ENCODE measurements at regions not wholly inside any gene's neighbourhood (a gene's known extent, or its start where the extent isn't known, plus 50 kb on each side); places are given as distances from the start of the nearest gene placed in this dataset.
A peak's percentile ranks its signal among the peaks of the same experiment; 100 is the strongest.

DNA sequence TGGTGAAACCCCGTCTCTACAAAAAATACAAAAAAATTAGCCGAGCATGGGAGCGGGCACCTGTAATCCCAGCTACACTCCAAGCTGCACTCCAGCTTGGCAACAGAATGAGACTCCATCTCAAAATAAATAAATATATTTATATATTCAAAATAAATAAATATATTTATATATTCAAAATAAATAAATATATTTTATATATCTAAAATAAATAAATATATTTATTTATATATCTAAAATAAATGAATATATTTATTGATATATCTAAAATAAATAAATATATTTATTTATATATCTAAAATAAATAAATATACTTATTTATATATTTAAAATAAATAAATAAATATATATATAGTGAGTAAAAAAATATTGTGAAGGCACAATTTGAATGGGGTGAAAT lies 63.4 kb upstream of the EXOC1L start:
- ChIA-PET POLR2A (no interaction called here), CTCF (no interaction called here)
- Mint-ChIP-seq H3K4me1 (peaks cover 4% of the 10 kb centered on the region), H3K4me3 (no peak overlapping the region), H3K36me3 (ENCODE audit: low read depth) (no peaks in the 10 kb centered on the region), H3K9me3 (ENCODE audit: low read depth) (no peaks in the 10 kb centered on the region), H3K27me3 (no peaks in the 10 kb centered on the region), H3K27ac (no peak overlapping the region)
- no peak for ATAC-seq
- DNase-seq: no peak
- intact Hi-C loops (cut with DNase I, micrococcal nuclease): loop anchor here in 1 of 2 experiments (5.0 kb wide), 1 partner anchor 111 kb away; no protein-coding TSS in a partner anchor

DNA sequence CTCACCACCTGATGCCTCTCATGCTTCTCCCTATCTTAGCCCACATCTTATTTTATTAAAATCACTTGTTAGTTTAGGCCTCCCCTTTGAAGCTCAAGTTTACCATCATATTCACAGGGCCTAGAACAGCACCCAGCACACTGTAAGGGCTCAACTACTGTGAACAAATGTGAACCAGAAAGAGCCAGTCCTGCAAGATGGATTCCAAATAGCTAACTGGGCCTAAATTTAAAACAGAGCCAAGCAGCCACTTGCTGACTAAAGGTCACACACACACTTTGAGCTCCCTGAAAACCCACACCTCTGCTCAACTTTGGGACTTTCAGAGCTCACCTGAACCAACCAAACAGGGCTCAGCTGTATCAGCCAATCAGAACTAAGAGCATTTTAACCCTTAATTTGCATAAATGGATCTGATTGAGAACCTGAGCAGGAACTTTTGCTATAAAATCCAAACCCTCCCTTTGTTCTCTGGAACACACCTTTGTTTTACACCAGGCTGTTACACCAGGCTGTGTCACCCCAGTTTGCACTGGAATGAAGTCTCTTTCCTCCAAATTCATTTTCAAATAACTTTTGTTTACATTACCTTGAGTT lies 62.1 kb upstream of the EXOC1L start:
- ATAC-seq (no peak), DNase-seq (no peak)
- ChIA-PET POLR2A (no interaction called here), CTCF (interaction anchor here (0.9 kb wide), 1 partner anchor 8 kb away, joined by 4 read pairs; no protein-coding TSS in a partner anchor)
- H3K4me3 Mint-ChIP-seq: no peak overlapping the region
- no peak overlapping the region for H3K27ac Mint-ChIP-seq
- no peaks in the 10 kb centered on the region for H3K36me3 Mint-ChIP-seq (ENCODE audit: low read depth)
- intact Hi-C loops (cut with DNase I, micrococcal nuclease): loop anchor here in 1 of 2 experiments (5.0 kb wide), 1 partner anchor 110 kb away; no protein-coding TSS in a partner anchor
- no peaks in the 10 kb centered on the region for H3K27me3 Mint-ChIP-seq
- H3K9me3 Mint-ChIP-seq (ENCODE audit: low read depth): no peaks in the 10 kb centered on the region
- peaks cover 4% of the 10 kb centered on the region for H3K4me1 Mint-ChIP-seq

DNA sequence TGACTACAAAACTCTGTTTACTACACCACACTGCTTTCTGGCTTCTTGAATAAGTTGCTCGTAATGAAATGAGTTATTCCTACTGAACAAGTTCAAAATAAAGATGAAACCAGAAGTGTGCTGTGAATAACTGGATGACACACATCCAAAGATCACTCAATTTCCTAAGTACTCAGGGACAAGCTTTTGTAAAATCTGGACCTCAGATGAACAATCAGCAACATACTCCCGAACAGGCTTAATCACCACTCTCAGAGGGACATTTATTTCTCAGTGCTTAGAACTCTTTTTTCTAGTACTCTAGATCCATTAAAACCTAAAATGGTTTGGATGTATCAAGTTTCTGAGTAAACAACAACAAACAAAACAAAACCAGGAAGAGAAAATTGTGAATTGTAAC lies 61.5 kb upstream of the EXOC1L start:
- peak; percentile 43 for ATAC-seq

DNA sequence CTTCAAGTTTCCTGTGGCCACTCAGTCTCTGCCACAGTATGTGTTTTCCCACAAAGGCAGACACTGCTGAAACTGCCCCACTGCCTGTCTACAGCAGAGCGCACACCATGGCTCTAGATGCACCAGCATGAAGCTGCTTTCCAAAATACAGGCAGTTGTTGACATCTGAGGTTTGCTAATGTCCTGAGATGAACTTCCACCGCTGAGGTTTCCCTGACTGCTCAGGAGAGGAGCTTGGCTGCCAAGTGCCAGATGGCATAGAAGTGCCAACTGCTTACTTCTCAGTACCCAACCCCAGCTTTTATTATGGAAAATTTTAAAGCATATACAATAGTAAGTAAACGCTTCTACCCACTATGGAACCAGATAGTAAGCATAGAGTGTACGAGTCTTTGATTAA lies 61.0 kb upstream of the EXOC1L start:
- DNase-seq (no peak), ATAC-seq (no peak)
- Mint-ChIP-seq H3K9me3 (ENCODE audit: low read depth) (no peaks in the 10 kb centered on the region), H3K4me1 (peaks cover 4% of the 10 kb centered on the region), H3K27ac (no peak overlapping the region), H3K4me3 (no peak overlapping the region), H3K36me3 (ENCODE audit: low read depth) (no peaks in the 10 kb centered on the region), H3K27me3 (no peaks in the 10 kb centered on the region)
- CTCF ChIA-PET: interaction anchor here (1.3 kb wide), 1 partner anchor 108 kb away, joined by 3 read pairs; no protein-coding TSS in a partner anchor
- intact Hi-C loops (cut with DNase I, micrococcal nuclease): loop anchor here in 1 of 2 experiments (5.0 kb wide), 1 partner anchor 109 kb away; no protein-coding TSS in a partner anchor
- POLR2A ChIA-PET: no interaction called here

More for the DNA sequence above, 61.5 kb upstream of the EXOC1L start:
- CTCF ChIA-PET: interaction anchor here (0.9 to 1.3 kb wide), 2 partner anchors 8 to 109 kb away, joined by 3 to 4 read pairs; no protein-coding TSS in a partner anchor
- Mint-ChIP-seq H3K4me1 (peaks cover 4% of the 10 kb centered on the region), H3K27me3 (no peaks in the 10 kb centered on the region), H3K36me3 (ENCODE audit: low read depth) (no peaks in the 10 kb centered on the region), H3K4me3 (no peak overlapping the region), H3K9me3 (ENCODE audit: low read depth) (no peaks in the 10 kb centered on the region), H3K27ac (no peak overlapping the region)
- POLR2A ChIA-PET: no interaction called here
- no peak for DNase-seq
- intact Hi-C loops (cut with DNase I, micrococcal nuclease): loop anchor here in 1 of 2 experiments (5.0 kb wide), 1 partner anchor 109 kb away; no protein-coding TSS in a partner anchor

DNA sequence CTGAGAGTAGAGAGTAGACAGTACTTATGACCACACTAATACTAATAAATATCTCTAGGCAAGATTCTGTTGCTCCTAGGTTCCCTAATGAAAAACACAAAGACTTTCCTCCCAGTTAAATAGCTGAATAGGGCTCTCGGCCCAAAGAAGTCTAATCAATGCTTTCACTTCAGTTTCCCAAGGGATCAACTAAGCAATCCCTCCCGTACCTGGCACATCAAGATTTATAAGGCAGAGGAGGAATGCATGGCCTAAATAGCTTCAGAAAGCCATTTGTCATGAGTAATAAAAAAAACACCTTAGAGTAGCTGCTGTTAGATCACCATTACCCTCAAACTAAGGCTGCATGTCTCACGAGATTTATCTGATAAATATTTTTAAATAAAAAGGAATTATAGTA lies 56.8 kb upstream of the EXOC1L start:
- CTCF ChIA-PET: interaction anchor here (1.1 kb wide), 1 partner anchor 100 kb away, joined by 3 read pairs; no protein-coding TSS in a partner anchor
- ATAC-seq: no peak
- intact Hi-C loops (cut with DNase I, micrococcal nuclease): no loop called here

DNA sequence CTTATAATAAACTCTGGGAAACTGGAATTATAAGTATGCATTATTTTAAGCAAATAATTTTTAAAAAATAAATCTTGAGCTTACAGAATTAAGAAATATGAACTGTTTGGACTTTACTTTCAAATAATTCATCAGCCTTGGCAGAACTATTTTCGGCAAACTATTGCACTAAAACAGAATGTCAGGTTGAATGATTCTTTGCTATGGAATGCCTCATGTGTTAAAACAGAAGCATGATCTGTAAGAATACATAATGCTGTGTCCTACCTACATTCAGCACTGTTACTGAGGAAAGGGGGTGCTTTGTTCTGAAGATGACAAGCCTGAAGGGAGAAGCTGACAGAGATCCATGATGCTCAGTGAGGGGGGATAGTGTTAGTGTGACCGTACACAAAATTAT lies 55.6 kb upstream of the EXOC1L start:
- CTCF ChIA-PET: no interaction called here
- Mint-ChIP-seq H3K27me3 (peaks cover 8% of the 10 kb centered on the region), H3K4me3 (no peak overlapping the region), H3K36me3 (ENCODE audit: low read depth) (no peaks in the 10 kb centered on the region), H3K4me1 (no peaks in the 10 kb centered on the region), H3K9me3 (ENCODE audit: low read depth) (no peaks in the 10 kb centered on the region), H3K27ac (no peak overlapping the region)
- no peak for ATAC-seq
- no peak for DNase-seq
- intact Hi-C loops (cut with DNase I, micrococcal nuclease): no loop called here
- POLR2A ChIA-PET: no interaction called here

More for the DNA sequence above, 56.8 kb upstream of the EXOC1L start:
- no peak for DNase-seq
- Mint-ChIP-seq H3K4me3 (no peak overlapping the region), H3K9me3 (ENCODE audit: low read depth) (no peaks in the 10 kb centered on the region), H3K36me3 (ENCODE audit: low read depth) (no peaks in the 10 kb centered on the region), H3K4me1 (peaks cover 1% of the 10 kb centered on the region), H3K27me3 (peaks cover 8% of the 10 kb centered on the region), H3K27ac (no peak overlapping the region)
- POLR2A ChIA-PET: no interaction called here

DNA sequence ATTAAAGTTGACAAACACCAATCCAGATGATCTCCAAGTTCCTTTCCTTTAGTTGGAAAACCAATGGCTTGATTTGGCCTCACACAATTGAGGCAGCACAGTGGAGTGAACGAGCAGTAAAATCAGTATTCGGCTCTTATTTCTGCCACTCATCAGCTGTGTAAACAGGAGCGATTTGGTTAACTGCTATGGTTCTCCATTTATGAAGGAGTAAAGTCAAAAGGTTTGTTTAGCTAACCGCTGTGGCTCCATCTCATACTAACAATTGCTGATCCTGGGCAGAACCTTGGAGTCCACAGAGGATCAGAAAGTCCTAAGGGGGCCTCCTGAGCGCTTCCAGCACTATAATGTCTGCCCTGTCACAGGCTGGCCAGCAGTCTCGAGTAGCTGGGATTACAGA lies 54.5 kb upstream of the EXOC1L start:
- H3K27me3 Mint-ChIP-seq: peaks cover 8% of the 10 kb centered on the region
- no peak overlapping the region for H3K4me3 Mint-ChIP-seq
- no peak overlapping the region for H3K27ac Mint-ChIP-seq
- intact Hi-C loops (cut with DNase I, micrococcal nuclease): no loop called here
- no peaks in the 10 kb centered on the region for H3K36me3 Mint-ChIP-seq (ENCODE audit: low read depth)
- ATAC-seq: no peak
- ChIA-PET POLR2A (no interaction called here), CTCF (interaction anchor here (1.3 kb wide), 1 partner anchor 8 kb away, joined by 4 read pairs; no protein-coding TSS in a partner anchor)
- no peak for DNase-seq
- no peaks in the 10 kb centered on the region for H3K4me1 Mint-ChIP-seq
- H3K9me3 Mint-ChIP-seq (ENCODE audit: low read depth): no peaks in the 10 kb centered on the region

DNA sequence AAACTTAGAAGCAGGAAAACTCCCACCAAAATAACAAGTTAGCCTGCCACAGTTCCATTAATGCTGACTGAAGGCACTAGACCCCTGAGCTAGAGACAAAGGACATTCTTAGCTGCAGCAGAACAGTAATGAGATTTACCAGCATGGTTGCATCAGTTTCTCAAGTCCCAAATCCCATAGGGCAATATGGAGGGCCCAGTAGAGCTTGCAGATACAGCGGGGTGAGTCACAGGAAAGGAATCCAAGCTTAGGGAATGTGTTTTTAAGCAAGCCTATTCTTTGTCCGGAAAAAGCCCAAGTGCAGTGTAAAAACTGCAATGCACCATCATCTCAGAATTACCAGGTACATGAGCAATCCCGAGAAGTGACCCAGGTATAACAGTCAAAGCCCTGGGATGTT lies 51.3 kb upstream of the EXOC1L start:
- Mint-ChIP-seq H3K36me3 (ENCODE audit: low read depth) (no peaks in the 10 kb centered on the region), H3K27me3 (peaks cover 13% of the 10 kb centered on the region), H3K27ac (no peak overlapping the region), H3K4me3 (no peak overlapping the region), H3K4me1 (no peaks in the 10 kb centered on the region), H3K9me3 (ENCODE audit: low read depth) (no peaks in the 10 kb centered on the region)
- POLR2A ChIA-PET: no interaction called here
- no peak for ATAC-seq
- no peak for DNase-seq
- intact Hi-C loops (cut with DNase I, micrococcal nuclease): no loop called here
- CTCF ChIA-PET: no interaction called here
